Globus pallidus (tissue), 1 donor: ENCODE measurements at regions not wholly inside any gene's neighbourhood (a gene's known extent, or its start where the extent isn't known, plus 50 kb on each side); places are given as distances from the start of the nearest gene placed in this dataset.
"Not testable (repeated sequence)": the region's sequence is repeated elsewhere in the genome, so short reads cannot be mapped to it uniquely, and the experiment has no call there.

Experiments used
- DNase-seq: peaks from one replicate; pipeline ENCODE4 v3.0.0-alpha.2; 2015; ENCODE audit warnings: low spot score

GRCh38 chr13:87981416-87981815 lies 310.2 kb downstream of the SLITRK5 start:
- DNase-seq = no peak

GRCh38 chr13:87982400-87982799 lies 311.2 kb downstream of the SLITRK5 start:
- DNase-seq = no peak

GRCh38 chr13:87986639-87987250 lies 315.6 kb downstream of the SLITRK5 start:
- no peak for DNase-seq

GRCh38 chr13:87998081-87998480 lies 326.9 kb downstream of the SLITRK5 start:
- DNase-seq = no peak

- DNase-seq = no peak
These were observed 328.1 kb downstream of the SLITRK5 start for GRCh38 chr13:87999240-87999700.

GRCh38 chr13:87999788-88000187 lies 328.6 kb downstream of the SLITRK5 start:
- no peak for DNase-seq

- no peak for DNase-seq
These were observed 329.1 kb downstream of the SLITRK5 start for GRCh38 chr13:88000239-88000638.

GRCh38 chr13:88000787-88001186 lies 329.6 kb downstream of the SLITRK5 start:
- DNase-seq = no peak

- DNase-seq = no peak
These were observed 334.0 kb downstream of the SLITRK5 start for GRCh38 chr13:88005188-88005587.

- DNase-seq = no peak
These were observed 343.4 kb downstream of the SLITRK5 start for GRCh38 chr13:88014527-88014926.

- DNase-seq = no peak
These were observed 351.4 kb downstream of the SLITRK5 start for GRCh38 chr13:88022431-88023208.

GRCh38 chr13:88026241-88026640 lies 355.1 kb downstream of the SLITRK5 start:
- no peak for DNase-seq

GRCh38 chr13:88031980-88032559 lies 360.9 kb downstream of the SLITRK5 start:
- no peak for DNase-seq

GRCh38 chr13:88036205-88036604 lies 365.0 kb downstream of the SLITRK5 start:
- DNase-seq = not testable (repeated sequence)

GRCh38 chr13:88042489-88042888 lies 371.3 kb downstream of the SLITRK5 start:
- no peak for DNase-seq

- DNase-seq = no peak
These were observed 380.7 kb downstream of the SLITRK5 start for GRCh38 chr13:88051746-88052482.

GRCh38 chr13:88063741-88064140 lies 392.6 kb downstream of the SLITRK5 start:
- DNase-seq = no peak

- no peak for DNase-seq
These were observed 395.7 kb downstream of the SLITRK5 start for GRCh38 chr13:88066847-88067246.

GRCh38 chr13:88068316-88068715 lies 397.1 kb downstream of the SLITRK5 start:
- no peak for DNase-seq

GRCh38 chr13:88068975-88069374 lies 397.8 kb downstream of the SLITRK5 start:
- DNase-seq = no peak

- DNase-seq = no peak
These were observed 400.2 kb downstream of the SLITRK5 start for GRCh38 chr13:88071371-88071770.

GRCh38 chr13:88074794-88075510 lies 403.8 kb downstream of the SLITRK5 start:
- no peak for DNase-seq
